IPS-15b (cell line): ENCODE measurements at regions not wholly inside any gene's neighbourhood (a gene's known extent, or its start where the extent isn't known, plus 50 kb on each side); places are given as distances from the start of the nearest gene placed in this dataset.
A peak's percentile ranks its signal among the peaks of the same experiment; 100 is the strongest.
"Not testable (repeated sequence)": the region's sequence is repeated elsewhere in the genome, so short reads cannot be mapped to it uniquely, and the experiment has no call there.

Experiments
- H3K27me3 ChIP-seq: one replicate; pipeline ENCODE4 v1.6.1; 2013; ENCODE audit warnings: low read length; ENCODE audit not compliant: control insufficient read depth, insufficient read depth
- H3K36me3 ChIP-seq: one replicate; pipeline ENCODE4 v1.6.1; 2013; ENCODE audit warnings: low read length; ENCODE audit not compliant: control insufficient read depth, insufficient read depth
- H3K4me1 ChIP-seq: one replicate; pipeline ENCODE4 v1.6.1; 2013; ENCODE audit warnings: mild to moderate bottlenecking, low read length; ENCODE audit not compliant: control insufficient read depth, insufficient read depth
- H3K4me3 ChIP-seq: one replicate; pipeline ENCODE4 v1.5.1; 2013; ENCODE audit warnings: low read depth, low read length
- H3K9ac ChIP-seq: one replicate; pipeline ENCODE4 v1.6.1; 2013; ENCODE audit warnings: low read depth, mild to moderate bottlenecking, low read length
- H3K9me3 ChIP-seq: one replicate; pipeline ENCODE4 v1.6.1; 2013; ENCODE audit warnings: mild to moderate bottlenecking, low read length; ENCODE audit not compliant: control insufficient read depth, insufficient read depth

DNA sequence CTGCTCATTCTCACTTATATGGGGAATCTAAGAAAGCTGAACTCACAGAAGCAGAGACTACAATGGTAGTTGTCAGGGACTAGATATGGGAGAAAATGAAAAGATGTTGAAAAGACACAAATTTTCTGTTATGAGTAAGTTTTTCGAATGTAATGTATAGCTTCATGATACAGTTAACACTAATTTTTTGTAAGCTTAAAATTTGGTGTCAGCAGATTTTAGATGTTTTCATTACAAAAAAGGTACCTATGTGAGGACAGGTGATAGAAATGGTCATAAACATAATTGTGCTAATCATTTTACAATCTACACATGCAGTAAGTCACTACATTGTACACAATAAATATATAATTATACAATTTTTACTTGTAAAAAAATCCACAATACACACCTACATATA, 286.6 kb downstream of the ZNF33B start:
- H3K4me1 ChIP-seq = no peaks in the 10 kb centered on the region
- no peak overlapping the region for H3K9ac ChIP-seq
- H3K27me3 ChIP-seq = no peaks in the 10 kb centered on the region
- no peak overlapping the region for H3K4me3 ChIP-seq
- no peaks in the 10 kb centered on the region for H3K36me3 ChIP-seq
- H3K9me3 ChIP-seq = peaks cover 2% of the 10 kb centered on the region

DNA sequence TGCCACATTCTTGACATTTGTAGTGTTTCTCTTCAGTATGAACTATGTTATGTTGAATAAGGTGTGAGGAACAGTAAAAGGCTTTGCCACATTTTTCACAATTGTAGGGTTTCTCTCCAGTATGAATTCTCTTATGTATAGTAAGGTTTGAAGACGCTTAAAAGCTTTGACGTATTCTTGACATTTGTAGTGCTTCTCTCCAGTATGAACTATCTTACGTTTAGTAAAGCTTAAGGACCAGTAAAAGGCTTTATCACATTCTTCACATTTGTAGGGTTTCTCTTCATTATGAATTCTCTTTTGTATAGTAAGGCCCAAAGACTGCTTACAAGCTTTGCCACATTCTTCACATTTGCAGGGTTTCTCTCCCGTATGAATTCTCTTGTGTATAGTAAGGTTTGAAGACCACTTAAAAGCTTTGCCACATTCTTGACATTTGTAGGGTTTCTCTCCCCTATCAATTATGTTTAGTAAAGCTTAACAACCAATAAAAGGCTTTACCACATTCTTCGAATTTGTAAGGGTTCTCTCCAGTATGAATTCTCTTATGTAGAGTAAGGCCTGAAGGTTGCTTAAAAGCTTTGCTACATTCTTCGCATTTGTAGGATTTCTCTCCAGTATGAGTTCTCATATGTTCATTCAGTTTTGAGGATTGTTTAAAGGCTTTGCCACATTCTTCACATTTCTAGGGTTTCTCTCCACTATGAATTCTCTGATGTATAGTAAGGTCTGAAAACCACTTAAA, 301.6 kb downstream of the ZNF33B start:
- H3K4me1 ChIP-seq, H3K4me3 ChIP-seq, H3K9ac ChIP-seq, H3K36me3 ChIP-seq, H3K27me3 ChIP-seq: not testable (repeated sequence)
- H3K9me3 ChIP-seq = peaks cover 27% of the 10 kb centered on the region

DNA sequence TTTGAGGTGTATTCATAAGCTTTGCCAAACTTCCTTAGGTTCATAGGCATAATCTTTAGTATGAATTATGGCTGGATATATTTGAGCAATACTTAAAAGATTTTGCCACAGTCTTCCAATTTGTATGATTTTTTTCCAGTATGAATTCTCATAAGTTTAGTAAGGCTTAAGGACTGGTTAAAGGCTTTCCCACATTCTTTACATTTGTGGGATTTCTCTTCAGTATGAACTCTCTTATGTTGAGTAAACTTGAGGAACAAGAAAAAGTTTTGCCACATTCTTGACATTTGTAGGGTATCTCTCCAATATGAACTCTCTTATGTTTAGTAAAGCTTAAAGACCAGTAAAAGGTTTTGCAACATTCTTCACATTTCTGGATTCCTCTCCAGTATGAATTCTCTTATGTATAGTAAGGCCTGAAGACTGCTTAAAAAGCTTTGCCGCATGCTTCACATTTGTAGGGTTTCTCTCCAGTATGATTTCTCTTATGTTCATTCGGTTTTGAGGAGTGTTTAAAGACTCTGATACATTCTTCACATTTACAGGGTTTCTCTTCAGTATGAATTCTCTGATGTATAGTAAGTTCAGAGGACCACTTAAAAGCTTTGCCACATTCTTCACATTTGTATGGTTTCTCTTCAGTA, 302.6 kb downstream of the ZNF33B start:
- H3K4me3 ChIP-seq, H3K9ac ChIP-seq, H3K36me3 ChIP-seq, H3K27me3 ChIP-seq, H3K4me1 ChIP-seq: not testable (repeated sequence)
- H3K9me3 ChIP-seq = peaks cover 27% of the 10 kb centered on the region

DNA sequence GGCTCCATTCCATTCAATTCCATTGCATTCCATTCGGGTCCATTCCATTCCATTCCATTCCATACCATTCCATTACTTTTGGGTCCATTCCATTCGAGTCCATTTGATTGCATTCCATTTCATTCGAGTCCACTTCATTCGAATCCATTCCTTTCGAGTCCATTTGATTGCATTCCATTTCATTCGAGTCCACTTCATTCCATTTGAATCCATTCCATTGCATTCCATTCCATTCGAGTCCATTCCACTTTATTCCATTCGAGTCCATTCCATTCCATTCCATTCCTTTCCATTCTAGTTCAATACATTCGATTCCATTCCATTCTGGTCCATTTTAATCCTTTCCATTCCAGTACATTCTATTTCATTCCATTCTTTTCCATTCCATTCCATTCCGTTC, 334.0 kb downstream of the ZNF33B start:
- Histone ChIP-seq H3K27me3 (no peaks in the 10 kb centered on the region), H3K9ac (no peak overlapping the region), H3K36me3 (no peaks in the 10 kb centered on the region), H3K4me1 (no peaks in the 10 kb centered on the region), H3K9me3 (peaks cover 91% of the 10 kb centered on the region), H3K4me3 (peak overlapping the region; percentile 1)

DNA sequence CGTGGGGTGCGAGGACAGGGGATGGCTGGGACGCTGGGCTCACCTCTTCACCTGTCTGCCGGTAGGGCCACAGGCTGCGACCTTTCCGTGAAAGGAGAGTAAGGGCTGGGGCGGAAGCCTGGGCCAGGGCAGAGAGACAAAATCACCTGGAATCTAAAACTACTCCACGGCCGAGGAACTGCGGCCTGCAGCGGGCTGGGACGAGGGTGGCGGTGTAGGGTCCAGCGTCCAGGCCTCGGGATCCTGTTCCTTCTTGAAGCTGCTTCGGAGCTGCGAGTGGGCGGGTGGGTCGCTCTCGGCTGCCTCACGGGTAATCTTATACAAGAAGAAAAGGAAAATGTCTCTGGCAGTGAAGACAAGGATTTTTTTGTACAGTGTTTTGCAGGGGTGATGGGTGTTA, 356.5 kb downstream of the ZNF33B start:
- H3K4me1 ChIP-seq, H3K9ac ChIP-seq, H3K27me3 ChIP-seq, H3K4me3 ChIP-seq, H3K9me3 ChIP-seq, H3K36me3 ChIP-seq: not testable (repeated sequence)

GRCh38 chr10:42269788-42270187, 368.6 kb downstream of the ZNF33B start:
- H3K9ac ChIP-seq, H3K36me3 ChIP-seq, H3K4me3 ChIP-seq, H3K4me1 ChIP-seq, H3K27me3 ChIP-seq, H3K9me3 ChIP-seq: not testable (repeated sequence)

DNA sequence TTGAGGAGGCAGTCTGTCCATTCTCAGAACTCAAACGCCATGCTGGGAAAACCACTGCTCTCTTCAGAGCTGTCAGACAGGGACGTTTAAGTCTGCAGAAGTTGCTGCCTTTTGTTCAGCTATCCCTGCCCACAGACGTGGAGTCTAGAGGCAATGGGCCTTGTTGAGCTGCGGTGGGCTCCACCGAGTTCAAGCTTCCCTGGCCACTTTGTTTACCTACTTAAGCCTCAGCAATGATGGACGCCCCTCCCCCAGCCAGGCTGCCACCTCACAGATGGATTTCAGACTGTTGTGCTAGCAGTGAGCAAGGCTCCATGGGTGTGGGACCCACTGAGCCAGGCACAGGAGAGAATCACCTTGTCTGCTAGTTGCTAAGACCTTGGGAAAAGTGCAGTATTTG, 375.1 kb downstream of the ZNF33B start:
- not testable (repeated sequence) for H3K4me1 ChIP-seq, H3K27me3 ChIP-seq

DNA sequence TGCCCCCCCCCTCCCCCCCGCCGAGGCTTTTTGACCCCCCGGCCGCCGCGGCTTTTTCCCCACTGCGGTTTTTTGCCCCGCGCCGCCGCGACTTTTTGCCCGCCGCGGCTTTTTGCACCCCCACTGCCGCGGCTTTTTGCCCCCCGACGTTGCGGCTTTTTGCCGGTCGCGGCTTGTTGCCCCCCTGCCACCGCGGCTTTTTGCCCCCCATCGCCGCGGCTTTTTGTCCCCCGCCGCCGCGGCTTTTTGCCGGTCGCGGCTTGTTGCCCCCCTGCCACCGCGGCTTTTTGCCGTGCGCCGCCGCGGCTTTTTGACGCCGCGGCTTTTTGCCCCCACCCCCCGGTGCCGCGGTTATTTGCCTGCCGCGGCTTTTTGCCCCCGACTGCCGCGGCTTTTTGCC, 395.4 kb downstream of the ZNF33B start:
- H3K4me3 ChIP-seq, H3K36me3 ChIP-seq, H3K9ac ChIP-seq: not testable (repeated sequence)

More for the DNA sequence above, 375.1 kb downstream of the ZNF33B start:
- H3K9ac ChIP-seq, H3K4me3 ChIP-seq, H3K36me3 ChIP-seq, H3K9me3 ChIP-seq: not testable (repeated sequence)

DNA sequence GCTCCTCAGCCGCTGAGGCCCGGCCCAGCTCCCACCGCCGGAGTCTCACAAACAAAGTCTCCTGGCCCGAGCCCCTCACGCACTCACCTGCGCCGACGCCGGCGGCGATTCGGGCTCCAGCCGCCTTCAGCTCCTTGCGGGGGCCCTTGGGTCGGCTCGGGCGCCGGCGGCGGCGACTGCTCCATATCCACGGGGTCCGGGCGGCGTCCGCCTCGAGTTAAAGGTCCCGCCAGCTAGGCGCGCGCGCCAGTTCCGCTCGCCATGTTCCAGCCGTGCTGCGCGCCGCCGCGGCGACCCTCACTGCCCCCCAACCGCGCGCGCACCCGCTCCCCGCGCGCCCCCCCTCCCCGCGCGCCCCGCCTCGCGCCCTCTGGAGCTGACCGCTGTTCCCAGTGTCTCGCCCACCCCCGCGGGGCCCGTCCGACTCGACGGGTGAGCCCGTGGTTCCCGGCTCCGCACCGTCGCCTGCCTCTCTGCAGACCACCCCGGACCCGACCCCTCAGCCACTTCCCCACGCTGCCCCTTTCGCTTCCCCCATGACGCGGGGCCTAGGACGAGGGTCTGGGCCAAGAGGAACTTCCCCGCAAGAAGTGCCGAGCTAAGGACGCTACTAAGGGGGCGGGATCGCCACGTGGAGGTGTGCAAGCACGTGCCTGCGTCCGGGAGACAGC, 396.1 kb downstream of the ZNF33B start:
- Histone ChIP-seq H3K4me3 (no peak overlapping the region), H3K4me1 (no peaks in the 10 kb centered on the region), H3K27me3 (no peaks in the 10 kb centered on the region), H3K9me3 (no peaks in the 10 kb centered on the region), H3K9ac (no peak overlapping the region), H3K36me3 (no peaks in the 10 kb centered on the region)

More for the DNA sequence above, 395.4 kb downstream of the ZNF33B start:
- H3K9me3 ChIP-seq, H3K27me3 ChIP-seq, H3K4me1 ChIP-seq: not testable (repeated sequence)

GRCh38 chr10:42236401-42236800, 402.0 kb downstream of the ZNF33B start:
- H3K4me1 ChIP-seq, H3K9ac ChIP-seq, H3K9me3 ChIP-seq, H3K36me3 ChIP-seq, H3K27me3 ChIP-seq, H3K4me3 ChIP-seq: not testable (repeated sequence)

DNA sequence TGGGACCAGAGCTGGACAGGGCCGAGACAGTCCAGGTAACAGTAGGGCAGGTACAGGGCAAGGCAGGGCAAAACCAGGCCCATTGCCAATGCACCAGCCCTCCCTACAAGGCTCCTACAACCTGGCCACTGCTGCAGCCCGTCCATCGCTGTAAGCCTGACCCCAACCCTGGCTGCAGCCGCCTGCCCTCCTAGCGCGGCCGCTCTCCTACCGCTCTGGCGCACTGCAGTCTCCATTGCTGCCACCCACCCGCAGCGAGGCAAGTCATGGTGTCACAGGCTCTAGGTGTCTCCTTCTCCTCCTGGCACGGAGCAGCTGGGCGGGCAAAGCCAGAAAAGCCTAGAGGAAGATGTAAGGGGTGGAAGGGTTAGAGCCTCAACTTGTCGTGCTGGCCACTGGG, 402.6 kb downstream of the ZNF33B start:
- not testable (repeated sequence) for H3K4me3 ChIP-seq, H3K27me3 ChIP-seq, H3K9me3 ChIP-seq, H3K9ac ChIP-seq, H3K4me1 ChIP-seq, H3K36me3 ChIP-seq

DNA sequence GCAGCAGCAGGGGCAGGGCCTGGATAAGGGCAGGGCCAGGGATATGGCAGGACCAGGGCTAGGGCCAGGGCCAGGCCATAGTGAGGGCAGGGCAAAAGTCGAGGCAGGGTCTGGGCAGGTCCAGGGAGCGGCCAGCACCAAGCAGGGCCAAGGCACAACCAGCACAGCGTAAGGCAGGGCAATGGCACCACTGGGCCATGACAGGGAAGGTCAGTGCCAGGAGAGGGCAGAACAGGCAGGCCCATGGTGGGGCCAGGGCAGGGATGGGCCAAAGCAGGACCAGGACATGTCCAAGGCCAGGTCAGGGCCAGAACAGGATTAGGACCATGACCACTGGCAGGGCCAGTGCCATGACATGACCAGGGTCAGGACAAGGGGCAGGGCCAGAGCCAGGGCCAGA, 403.1 kb downstream of the ZNF33B start:
- not testable (repeated sequence) for H3K36me3 ChIP-seq, H3K4me3 ChIP-seq, H3K9me3 ChIP-seq, H3K4me1 ChIP-seq, H3K27me3 ChIP-seq, H3K9ac ChIP-seq
